Glutamatergic neuron (in vitro differentiated cells): ENCODE measurements at regions not wholly inside any gene's neighbourhood (a gene's known extent, or its start where the extent isn't known, plus 50 kb on each side); places are given as distances from the start of the nearest gene placed in this dataset.
"Not testable (repeated sequence)": the region's sequence is repeated elsewhere in the genome, so short reads cannot be mapped to it uniquely, and the experiment has no call there.

Experiments used
- DNase-seq: peaks from one replicate; pipeline ENCODE4 v3.0.0; 2022
- H3K27ac Mint-ChIP-seq: one replicate; pipeline ENCODE4 v1.8.0; 2020; ENCODE audit warnings: mild to moderate bottlenecking, mixed read lengths, inconsistent platforms; ENCODE audit not compliant: unreplicated experiment
- H3K27me3 Mint-ChIP-seq: one replicate; pipeline ENCODE4 v1.8.0; 2020; ENCODE audit warnings: mild to moderate bottlenecking, moderate library complexity, mixed read lengths, inconsistent platforms; ENCODE audit not compliant: unreplicated experiment
- H3K36me3 Mint-ChIP-seq: one replicate; pipeline ENCODE4 v1.8.0; 2020; ENCODE audit warnings: mild to moderate bottlenecking, mixed read lengths, inconsistent platforms; ENCODE audit not compliant: unreplicated experiment
- H3K4me1 Mint-ChIP-seq: one replicate; pipeline ENCODE4 v1.8.0; 2020; ENCODE audit warnings: mild to moderate bottlenecking, low read depth, mixed read lengths, inconsistent platforms; ENCODE audit not compliant: unreplicated experiment
- H3K4me3 Mint-ChIP-seq: one replicate; pipeline ENCODE4 v1.8.0; 2020; ENCODE audit warnings: mild to moderate bottlenecking, mixed read lengths, inconsistent platforms; ENCODE audit not compliant: unreplicated experiment
- H3K9me3 Mint-ChIP-seq: one replicate; pipeline ENCODE4 v1.8.0; 2020; ENCODE audit warnings: mild to moderate bottlenecking, moderate library complexity, mixed read lengths, inconsistent platforms; ENCODE audit not compliant: unreplicated experiment
- TF ChIP-seq, protein P1 (sequence below): fragments of 200-600 bp; sonication (generic); IDR thresholded peaks from one replicate; pipeline ENCODE4 v1.5.0; 2021; ENCODE audit not compliant: partially characterized antibody, unreplicated experiment

DNA sequence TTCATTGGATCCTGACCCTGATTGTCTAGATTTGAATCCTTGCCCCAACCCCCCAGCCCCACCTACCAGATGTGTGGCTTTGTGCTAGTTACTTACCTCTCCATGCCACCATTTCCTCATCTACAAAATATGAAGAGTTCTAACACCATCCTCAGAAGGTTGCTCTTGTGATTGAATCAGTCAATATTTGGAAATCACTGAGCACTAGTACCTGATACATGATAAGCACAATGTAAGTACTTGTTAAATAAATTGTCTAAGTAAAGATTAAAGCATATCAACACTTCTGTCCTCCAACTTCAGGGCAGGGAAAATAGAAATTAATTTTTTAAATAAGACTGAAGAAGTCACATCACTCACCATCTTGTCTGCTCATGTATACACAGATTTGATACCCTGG, 249.6 kb upstream of the KLF3 start:
- TF ChIP-seq, protein P1, sequence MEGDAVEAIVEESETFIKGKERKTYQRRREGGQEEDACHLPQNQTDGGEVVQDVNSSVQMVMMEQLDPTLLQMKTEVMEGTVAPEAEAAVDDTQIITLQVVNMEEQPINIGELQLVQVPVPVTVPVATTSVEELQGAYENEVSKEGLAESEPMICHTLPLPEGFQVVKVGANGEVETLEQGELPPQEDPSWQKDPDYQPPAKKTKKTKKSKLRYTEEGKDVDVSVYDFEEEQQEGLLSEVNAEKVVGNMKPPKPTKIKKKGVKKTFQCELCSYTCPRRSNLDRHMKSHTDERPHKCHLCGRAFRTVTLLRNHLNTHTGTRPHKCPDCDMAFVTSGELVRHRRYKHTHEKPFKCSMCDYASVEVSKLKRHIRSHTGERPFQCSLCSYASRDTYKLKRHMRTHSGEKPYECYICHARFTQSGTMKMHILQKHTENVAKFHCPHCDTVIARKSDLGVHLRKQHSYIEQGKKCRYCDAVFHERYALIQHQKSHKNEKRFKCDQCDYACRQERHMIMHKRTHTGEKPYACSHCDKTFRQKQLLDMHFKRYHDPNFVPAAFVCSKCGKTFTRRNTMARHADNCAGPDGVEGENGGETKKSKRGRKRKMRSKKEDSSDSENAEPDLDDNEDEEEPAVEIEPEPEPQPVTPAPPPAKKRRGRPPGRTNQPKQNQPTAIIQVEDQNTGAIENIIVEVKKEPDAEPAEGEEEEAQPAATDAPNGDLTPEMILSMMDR: no peak
- Mint-ChIP-seq H3K27ac (no peak overlapping the region), H3K27me3 (no peaks in the 10 kb centered on the region), H3K36me3 (no peaks in the 10 kb centered on the region), H3K4me1 (no peaks in the 10 kb centered on the region), H3K9me3 (no peaks in the 10 kb centered on the region), H3K4me3 (no peak overlapping the region)
- no peak for DNase-seq

- no peaks in the 10 kb centered on the region for H3K27me3 Mint-ChIP-seq
- no peak overlapping the region for H3K27ac Mint-ChIP-seq
- H3K9me3 Mint-ChIP-seq: peaks cover 5% of the 10 kb centered on the region
- H3K4me3 Mint-ChIP-seq: no peak overlapping the region
- peaks cover 10% of the 10 kb centered on the region for H3K36me3 Mint-ChIP-seq
- no peak for DNase-seq
- TF ChIP-seq, protein P1: no peak
- no peaks in the 10 kb centered on the region for H3K4me1 Mint-ChIP-seq
Observed at GRCh38 chr4:38415682-38416081, 248.3 kb upstream of the KLF3 start.

DNA sequence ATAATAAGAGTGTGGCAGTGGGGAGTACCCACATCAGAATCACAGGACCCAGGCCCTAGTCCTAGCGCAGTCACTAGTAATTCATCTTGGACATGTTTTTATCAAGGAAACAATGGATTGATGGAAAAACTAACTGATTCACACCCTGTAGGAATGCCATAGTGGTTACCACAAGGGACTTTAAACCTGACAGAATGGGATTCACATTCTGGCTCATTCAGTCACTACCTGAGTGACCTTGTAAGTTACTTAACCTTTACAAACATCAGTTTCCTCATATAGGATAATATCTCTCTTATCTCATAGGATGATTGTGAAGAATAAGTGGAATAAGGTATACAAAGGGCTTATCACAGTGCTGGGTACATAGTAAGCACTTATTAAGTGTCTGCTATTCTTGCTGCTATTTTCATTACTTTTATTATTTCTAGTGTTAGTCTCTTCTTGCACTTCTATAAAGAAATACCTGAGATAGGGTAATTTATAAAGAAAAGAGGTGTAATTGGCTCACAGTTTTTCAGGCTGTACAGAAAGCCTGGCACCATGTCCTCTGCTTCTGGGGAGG, 247.5 kb upstream of the KLF3 start:
- peaks cover 5% of the 10 kb centered on the region for H3K9me3 Mint-ChIP-seq
- no peak for DNase-seq
- peaks cover 10% of the 10 kb centered on the region for H3K36me3 Mint-ChIP-seq
- no peaks in the 10 kb centered on the region for H3K4me1 Mint-ChIP-seq
- H3K27me3 Mint-ChIP-seq: no peaks in the 10 kb centered on the region
- no peak overlapping the region for H3K4me3 Mint-ChIP-seq
- H3K27ac Mint-ChIP-seq: no peak overlapping the region
- TF ChIP-seq, protein P1: no peak

- not testable (repeated sequence) for H3K9me3 Mint-ChIP-seq, H3K4me1 Mint-ChIP-seq
Observed at GRCh38 chr4:38420254-38420653, 243.7 kb upstream of the KLF3 start.

DNA sequence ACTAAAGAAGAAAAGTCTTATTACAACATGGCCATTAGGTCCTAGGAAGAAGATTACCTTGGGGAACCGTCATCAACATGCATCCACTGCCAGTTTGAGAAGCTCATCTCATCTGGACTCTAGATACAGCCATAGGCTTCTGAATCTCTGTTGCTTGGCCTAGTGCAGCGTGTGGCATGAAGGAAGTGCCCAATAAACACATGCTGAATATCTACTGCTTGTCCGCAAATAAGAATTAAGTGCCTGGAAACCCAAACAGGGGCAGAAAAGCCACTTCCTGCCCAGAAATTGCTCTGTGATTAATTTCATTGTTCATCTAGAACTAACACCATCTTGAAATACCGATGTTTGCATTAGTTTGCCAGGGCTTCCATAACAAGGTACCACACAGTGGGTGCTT, 241.1 kb upstream of the KLF3 start:
- DNase-seq: no peak
- H3K4me1 Mint-ChIP-seq: no peaks in the 10 kb centered on the region
- TF ChIP-seq, protein P1: no peak
- peaks cover 10% of the 10 kb centered on the region for H3K36me3 Mint-ChIP-seq
- H3K4me3 Mint-ChIP-seq: no peak overlapping the region
- H3K27ac Mint-ChIP-seq: no peak overlapping the region
- peaks cover 5% of the 10 kb centered on the region for H3K9me3 Mint-ChIP-seq
- no peaks in the 10 kb centered on the region for H3K27me3 Mint-ChIP-seq

More at GRCh38 chr4:38420254-38420653, 243.7 kb upstream of the KLF3 start:
- H3K4me3 Mint-ChIP-seq, H3K27ac Mint-ChIP-seq, H3K36me3 Mint-ChIP-seq, H3K27me3 Mint-ChIP-seq, DNase-seq: not testable (repeated sequence)
